ENCODE measurements at regions not wholly inside any gene's neighbourhood (a gene's known extent, or its start where the extent isn't known, plus 50 kb on each side); places are given as distances from the start of the nearest gene placed in this dataset.

DNA sequence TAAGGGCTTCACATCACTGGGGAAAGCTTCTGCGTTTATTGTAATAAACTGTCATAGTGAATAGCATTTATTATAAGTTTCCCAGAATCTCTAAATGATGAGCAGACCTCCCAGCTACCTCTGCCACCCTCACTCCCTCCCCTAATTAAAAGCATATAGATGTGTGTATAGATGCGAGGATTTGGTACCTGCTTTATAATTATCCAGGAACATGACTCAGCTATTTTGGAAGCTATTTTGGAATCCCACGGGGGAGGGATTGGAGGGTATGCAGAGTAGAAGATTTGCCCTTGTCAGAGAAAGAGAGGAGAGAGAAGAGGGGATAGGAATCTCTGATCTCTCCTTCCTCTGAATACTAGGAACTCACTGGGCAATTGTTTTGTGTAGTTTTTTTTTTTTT, 455.3 kb downstream of the ADRA2A start:
- Histone ChIP-seq H3K27me3 (ENCODE audit: insufficient read depth, poor library complexity, severe bottlenecking) (no peaks in the 10 kb centered on the region), H3K4me3 (ENCODE audit: severe bottlenecking) (no peak overlapping the region), H3K4me1 (ENCODE audit: insufficient read depth, poor library complexity, severe bottlenecking) (no peaks in the 10 kb centered on the region), H3K36me3 (ENCODE audit: low read depth) (no peaks in the 10 kb centered on the region), H3K27ac (ENCODE audit: poor library complexity, severe bottlenecking) (no peak overlapping the region), H3K9me3 (ENCODE audit: severe bottlenecking) (no peaks in the 10 kb centered on the region)
- no peak for DNase-seq (ENCODE audit: low spot score)
- no peak for ATAC-seq (ENCODE audit: low read depth)
- TF ChIP-seq, protein P1, sequence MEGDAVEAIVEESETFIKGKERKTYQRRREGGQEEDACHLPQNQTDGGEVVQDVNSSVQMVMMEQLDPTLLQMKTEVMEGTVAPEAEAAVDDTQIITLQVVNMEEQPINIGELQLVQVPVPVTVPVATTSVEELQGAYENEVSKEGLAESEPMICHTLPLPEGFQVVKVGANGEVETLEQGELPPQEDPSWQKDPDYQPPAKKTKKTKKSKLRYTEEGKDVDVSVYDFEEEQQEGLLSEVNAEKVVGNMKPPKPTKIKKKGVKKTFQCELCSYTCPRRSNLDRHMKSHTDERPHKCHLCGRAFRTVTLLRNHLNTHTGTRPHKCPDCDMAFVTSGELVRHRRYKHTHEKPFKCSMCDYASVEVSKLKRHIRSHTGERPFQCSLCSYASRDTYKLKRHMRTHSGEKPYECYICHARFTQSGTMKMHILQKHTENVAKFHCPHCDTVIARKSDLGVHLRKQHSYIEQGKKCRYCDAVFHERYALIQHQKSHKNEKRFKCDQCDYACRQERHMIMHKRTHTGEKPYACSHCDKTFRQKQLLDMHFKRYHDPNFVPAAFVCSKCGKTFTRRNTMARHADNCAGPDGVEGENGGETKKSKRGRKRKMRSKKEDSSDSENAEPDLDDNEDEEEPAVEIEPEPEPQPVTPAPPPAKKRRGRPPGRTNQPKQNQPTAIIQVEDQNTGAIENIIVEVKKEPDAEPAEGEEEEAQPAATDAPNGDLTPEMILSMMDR (IDR thresholded peaks at IDR 0.05; ENCODE audit: poor library complexity, severe bottlenecking): no peak

DNA sequence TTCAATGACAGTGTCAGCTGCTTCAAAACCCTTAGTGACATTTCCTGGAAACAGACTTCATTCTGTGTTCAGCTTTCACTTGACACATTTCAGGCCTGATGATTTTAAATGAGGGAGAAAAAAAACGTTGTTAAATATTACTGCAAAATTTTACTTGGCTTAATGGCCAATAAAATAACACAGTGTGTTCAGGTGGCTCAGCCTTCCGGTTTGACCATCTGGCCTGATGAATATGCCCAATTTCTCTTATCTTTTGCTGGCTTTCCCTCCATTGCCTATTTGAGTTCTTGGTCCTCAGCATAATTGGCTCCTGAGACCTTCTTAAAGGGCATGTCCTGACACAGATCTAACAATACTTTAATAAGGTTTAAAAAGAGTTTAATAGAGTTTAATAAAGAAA, 462.4 kb downstream of the ADRA2A start:
- Histone ChIP-seq H3K9me3 (ENCODE audit: severe bottlenecking) (no peaks in the 10 kb centered on the region), H3K4me1 (ENCODE audit: insufficient read depth, poor library complexity, severe bottlenecking) (no peaks in the 10 kb centered on the region), H3K4me3 (ENCODE audit: severe bottlenecking) (no peak overlapping the region), H3K27ac (ENCODE audit: poor library complexity, severe bottlenecking) (no peak overlapping the region), H3K36me3 (ENCODE audit: low read depth) (no peaks in the 10 kb centered on the region), H3K27me3 (ENCODE audit: insufficient read depth, poor library complexity, severe bottlenecking) (no peaks in the 10 kb centered on the region)
- ATAC-seq (ENCODE audit: low read depth) (no peak), DNase-seq (ENCODE audit: low spot score) (no peak)
- TF ChIP-seq, protein P1 (IDR thresholded peaks at IDR 0.05; ENCODE audit: poor library complexity, severe bottlenecking): no peak

DNA sequence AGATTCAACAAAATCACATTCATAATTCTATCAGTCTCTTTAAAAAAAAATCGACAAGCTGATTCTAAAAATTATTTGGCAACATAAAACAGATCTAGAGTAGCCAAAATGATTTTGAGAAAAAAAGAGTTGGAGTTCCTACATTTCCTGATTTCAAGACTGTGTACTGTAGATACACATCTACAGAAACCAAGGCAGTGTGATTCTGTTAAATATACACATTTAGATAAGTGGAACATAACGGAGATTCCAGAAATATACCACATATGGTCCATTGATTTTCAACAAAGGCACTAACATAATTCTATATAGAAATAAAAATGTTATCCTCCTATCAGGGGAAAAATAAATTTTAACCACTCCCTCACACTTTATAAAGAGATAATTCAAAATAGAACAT, 467.0 kb downstream of the ADRA2A start:
- no peaks in the 10 kb centered on the region for H3K27me3 ChIP-seq (ENCODE audit: insufficient read depth, poor library complexity, severe bottlenecking)
- no peak overlapping the region for H3K4me3 ChIP-seq (ENCODE audit: severe bottlenecking)
- no peaks in the 10 kb centered on the region for H3K4me1 ChIP-seq (ENCODE audit: insufficient read depth, poor library complexity, severe bottlenecking)
- H3K36me3 ChIP-seq (ENCODE audit: low read depth): no peaks in the 10 kb centered on the region
- no peak for ATAC-seq (ENCODE audit: low read depth)
- H3K9me3 ChIP-seq (ENCODE audit: severe bottlenecking): no peaks in the 10 kb centered on the region
- TF ChIP-seq, protein P1 (IDR thresholded peaks at IDR 0.05; ENCODE audit: poor library complexity, severe bottlenecking): no peak
- no peak overlapping the region for H3K27ac ChIP-seq (ENCODE audit: poor library complexity, severe bottlenecking)
- no peak for DNase-seq (ENCODE audit: low spot score)

DNA sequence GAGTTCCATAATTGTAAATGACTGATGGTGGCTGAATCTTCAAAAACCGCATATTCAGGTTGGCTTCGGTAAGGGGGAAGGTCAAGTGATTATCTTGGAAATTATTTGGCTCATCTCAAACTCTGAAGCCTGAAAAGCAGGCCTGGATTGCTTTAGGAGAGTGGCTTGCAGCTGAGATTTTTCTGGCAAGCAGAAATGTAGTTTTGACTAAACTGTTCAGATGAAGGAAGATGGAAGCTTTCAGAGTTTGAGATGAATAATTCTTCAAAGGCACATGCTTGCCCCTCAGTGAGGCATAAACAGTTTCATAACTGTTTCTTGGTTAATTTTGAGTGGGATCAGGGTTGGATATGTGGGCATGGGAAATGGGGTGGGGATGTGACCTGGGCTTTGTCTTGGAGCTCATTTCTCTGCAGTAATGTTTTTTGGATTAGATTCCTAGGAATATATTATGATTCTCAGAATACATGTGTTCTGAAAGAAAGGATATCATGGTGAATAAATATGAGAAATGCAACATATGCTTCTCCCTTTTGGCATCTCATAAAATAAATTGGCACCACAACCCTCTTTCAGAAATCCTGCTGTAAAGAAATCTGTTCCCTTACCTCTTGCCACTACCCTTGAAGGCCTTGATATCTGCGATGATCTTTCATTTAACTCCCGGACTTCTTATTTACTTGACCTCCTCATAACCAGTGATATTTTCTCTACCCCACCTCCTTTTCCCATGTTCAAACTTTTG, 469.2 kb downstream of the ADRA2A start:
- no peak overlapping the region for H3K4me3 ChIP-seq (ENCODE audit: severe bottlenecking)
- no peak for ATAC-seq (ENCODE audit: low read depth)
- H3K27ac ChIP-seq (ENCODE audit: poor library complexity, severe bottlenecking): no peak overlapping the region
- H3K36me3 ChIP-seq (ENCODE audit: low read depth): no peaks in the 10 kb centered on the region
- H3K4me1 ChIP-seq (ENCODE audit: insufficient read depth, poor library complexity, severe bottlenecking): no peaks in the 10 kb centered on the region
- DNase-seq (ENCODE audit: low spot score): no peak
- TF ChIP-seq, protein P1 (IDR thresholded peaks at IDR 0.05; ENCODE audit: poor library complexity, severe bottlenecking): no peak
- H3K27me3 ChIP-seq (ENCODE audit: insufficient read depth, poor library complexity, severe bottlenecking): no peaks in the 10 kb centered on the region
- no peaks in the 10 kb centered on the region for H3K9me3 ChIP-seq (ENCODE audit: severe bottlenecking)

DNA sequence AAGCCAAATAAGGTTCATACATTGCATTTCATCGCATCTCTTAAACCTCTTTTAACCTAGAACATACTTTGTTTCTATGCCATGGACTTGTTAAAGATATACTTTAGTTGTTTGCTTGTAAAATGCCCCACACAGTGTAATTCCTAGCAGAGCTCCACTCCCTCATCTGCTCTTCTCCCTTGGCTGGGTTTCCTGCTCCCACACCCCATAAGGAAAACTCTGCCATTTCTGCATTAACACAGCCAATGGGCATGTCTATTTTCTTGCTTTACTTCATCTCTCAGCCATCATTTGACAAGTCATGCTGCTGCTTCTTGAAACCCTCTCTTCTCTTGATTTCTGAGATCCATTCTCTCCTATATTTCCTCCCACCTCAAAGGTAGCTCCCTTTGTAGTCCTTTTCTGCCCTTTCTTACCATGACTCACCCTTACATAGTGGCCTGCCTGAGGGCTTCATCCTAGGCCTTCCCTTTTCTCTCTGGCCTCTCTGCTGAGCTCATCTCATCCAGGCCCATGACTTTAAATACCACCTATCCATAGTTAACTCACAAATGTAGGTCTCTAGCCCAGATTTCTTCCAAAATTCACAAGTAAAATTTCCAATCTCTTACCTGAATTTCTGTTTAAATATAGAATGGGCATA, 471.4 kb downstream of the ADRA2A start:
- no peaks in the 10 kb centered on the region for H3K9me3 ChIP-seq (ENCODE audit: severe bottlenecking)

More for the DNA sequence above, 471.4 kb downstream of the ADRA2A start:
- H3K36me3 ChIP-seq (ENCODE audit: low read depth): no peaks in the 10 kb centered on the region
- DNase-seq (ENCODE audit: low spot score) (no peak), ATAC-seq (ENCODE audit: low read depth) (peak; percentile 31; the same call in 1 of the 3 replicates)
- no peaks in the 10 kb centered on the region for H3K4me1 ChIP-seq (ENCODE audit: insufficient read depth, poor library complexity, severe bottlenecking)
- no peak overlapping the region for H3K27ac ChIP-seq (ENCODE audit: poor library complexity, severe bottlenecking)
- H3K27me3 ChIP-seq (ENCODE audit: insufficient read depth, poor library complexity, severe bottlenecking): no peaks in the 10 kb centered on the region
- TF ChIP-seq, protein P1 (IDR thresholded peaks at IDR 0.05; ENCODE audit: poor library complexity, severe bottlenecking): no peak
- H3K4me3 ChIP-seq (ENCODE audit: severe bottlenecking): no peak overlapping the region

Data from RWPE2 (cell line).